H1 (cell line): ENCODE measurements at regions not wholly inside any gene's neighbourhood (a gene's known extent, or its start where the extent isn't known, plus 50 kb on each side); places are given as distances from the start of the nearest gene placed in this dataset.

ENCODE experiments used
- CTCF ChIA-PET: fragments of 300-600 bp; sonication (Branson Sonifier 250); formaldehyde crosslinking; loops from one replicate; lab custom pipeline; 2021; ENCODE audit not compliant: partially characterized antibody; lab: Charles Lee
- POLR2A ChIA-PET: fragments of 300-600 bp; sonication (Branson Sonifier 250); formaldehyde crosslinking; loops from one replicate; lab custom pipeline; 2021; ENCODE audit warnings: inconsistent platforms; ENCODE audit not compliant: partially characterized antibody; lab: Charles Lee
- DNase-seq, 2 experiments: peaks; one replicate each; pipeline versions ENCODE4 v3.0.0 to v3.0.0-alpha.2; 2010 to 2022; ENCODE audit warnings: low spot score in 2 of 2, low read depth in 1 of 2, mixed read lengths in 1 of 2
- FAIRE-seq: peaks from 2 replicates; lab custom pipeline; 2011; peaks lifted over from hg19 to GRCh38; lab: Jason Lieb, UNC
- H2AFZ ChIP-seq: 2 replicates; pipeline ENCODE4 v1.8.1; 2012; ENCODE audit warnings: low read length, inconsistent platforms
- H2AK5ac ChIP-seq: 2 replicates; pipeline ENCODE4 v1.6.1; 2013; ENCODE audit warnings: low read depth, low read length
- H2BK120ac ChIP-seq: replicated peaks from 2 replicates; pipeline ENCODE3; 2013; ENCODE audit warnings: low read depth, low read length, inconsistent platforms
- H2BK12ac ChIP-seq: 2 replicates; pipeline ENCODE4 v1.6.1; 2013; ENCODE audit warnings: low read depth, low read length
- H2BK15ac ChIP-seq: 2 replicates; pipeline ENCODE4 v1.6.1; 2013; ENCODE audit warnings: low read length
- H2BK20ac ChIP-seq: 2 replicates; pipeline ENCODE4 v1.6.1; 2013; ENCODE audit warnings: low read length
- H2BK5ac ChIP-seq: 2 replicates; pipeline ENCODE4 v1.6.1; 2013; ENCODE audit warnings: low read depth, low read length
- H3K14ac ChIP-seq: 2 replicates; pipeline ENCODE4 v1.6.1; 2013; ENCODE audit warnings: inconsistent platforms; ENCODE audit not compliant: insufficient read length
- H3K18ac ChIP-seq: 2 replicates; pipeline ENCODE4 v1.6.1; 2013; ENCODE audit warnings: low read length; ENCODE audit errors: extremely low read depth
- H3K23ac ChIP-seq: 2 replicates; pipeline ENCODE4 v1.6.1; 2013; ENCODE audit warnings: inconsistent platforms; ENCODE audit not compliant: insufficient read length
- H3K23me2 ChIP-seq: 2 replicates; pipeline ENCODE4 v1.6.1; 2013; ENCODE audit warnings: low read depth, low read length
- H3K27ac ChIP-seq: 2 replicates; pipeline ENCODE4 v1.6.1; 2011; ENCODE audit warnings: low read depth, low read length, inconsistent platforms
- H3K27me3 ChIP-seq, 4 experiments: replicated peaks in 1 of 4; 1 replicate in 1 of 4; 2 replicates in 3 of 4; pipeline versions ENCODE4 v1.6.1 to v1.8.1; 2011 to 2013; ENCODE audit warnings: low read length in 3 of 4, mild to moderate bottlenecking in 3 of 4, inconsistent platforms in 2 of 4, mixed read lengths in 2 of 4, moderate library complexity in 1 of 4; ENCODE audit not compliant: control insufficient read depth in 3 of 4, insufficient read depth in 3 of 4; ENCODE audit errors: extremely low read depth in 1 of 4
- H3K36me3 ChIP-seq, 4 experiments: 2 replicates each; pipeline versions ENCODE4 v1.6.1 to v1.8.1; 2011 to 2013; ENCODE audit warnings: mild to moderate bottlenecking in 4 of 4, low read length in 3 of 4, moderate library complexity in 2 of 4, control low read depth in 1 of 4, inconsistent platforms in 1 of 4; ENCODE audit not compliant: insufficient read depth in 4 of 4, control insufficient read depth in 2 of 4
- H3K4ac ChIP-seq: replicated peaks from 2 replicates; pipeline ENCODE3; 2013; ENCODE audit warnings: low read length, low read depth, mixed read lengths, inconsistent platforms; ENCODE audit not compliant: insufficient read length
- H3K4me1 ChIP-seq, 4 experiments: replicated peaks in 1 of 4; 1 replicate in 1 of 4; 2 replicates in 3 of 4; pipeline versions ENCODE4 v1.6.1 to v1.8.1; 2011 to 2013; ENCODE audit warnings: low read length in 3 of 4, inconsistent platforms in 2 of 4, mixed read lengths in 1 of 4; ENCODE audit not compliant: insufficient read depth in 4 of 4, control insufficient read depth in 3 of 4
- H3K4me2 ChIP-seq, 2 experiments: 2 replicates each; pipeline versions ENCODE4 v1.6.1 to v1.8.1; 2011 to 2013; ENCODE audit warnings: low read depth in 2 of 2, low read length in 2 of 2, control low read depth in 1 of 2, inconsistent platforms in 1 of 2, mild to moderate bottlenecking in 1 of 2; ENCODE audit not compliant: insufficient read depth in 1 of 2
- H3K4me3 ChIP-seq, 4 experiments: fragments of 200-600, 300-600 bp in 1 of 4; sonication (generic), shearing (Covaris generic), sonication (Bioruptor Twin) in 1 of 4; 2 replicates each; pipeline versions ENCODE4 v1.5.1 to v1.8.1; 2011 to 2016; ENCODE audit warnings: low read length in 4 of 4, low read depth in 3 of 4, control low read depth in 2 of 4, inconsistent platforms in 2 of 4, mild to moderate bottlenecking in 2 of 4, mixed read lengths in 1 of 4, moderate library complexity in 1 of 4; ENCODE audit not compliant: insufficient read depth in 2 of 4; ENCODE audit errors: extremely low read depth in 1 of 4
- H3K56ac ChIP-seq: replicated peaks from 2 replicates; pipeline ENCODE3; 2013; ENCODE audit warnings: low read depth, mild to moderate bottlenecking, mixed read lengths, low read length, inconsistent platforms; ENCODE audit not compliant: insufficient read length
- H3K79me1 ChIP-seq: 2 replicates; pipeline ENCODE4 v1.6.1; 2013; ENCODE audit warnings: low read depth, low read length, control low read depth
- H3K79me2 ChIP-seq, 2 experiments: 2 replicates each; pipeline versions ENCODE4 v1.6.1 to v1.8.1; 2012 to 2013; ENCODE audit warnings: low read length in 2 of 2, mild to moderate bottlenecking in 2 of 2, inconsistent platforms in 1 of 2; ENCODE audit not compliant: insufficient read depth in 2 of 2, control insufficient read depth in 1 of 2
- H3K9ac ChIP-seq, 4 experiments: replicated peaks in 1 of 4; 1 replicate in 1 of 4; 2 replicates in 3 of 4; pipeline versions ENCODE4 v1.6.1 to v1.8.1; 2011 to 2013; ENCODE audit warnings: low read depth in 3 of 4, low read length in 3 of 4, control low read depth in 2 of 4, mild to moderate bottlenecking in 2 of 4, moderate library complexity in 2 of 4, inconsistent platforms in 1 of 4; ENCODE audit errors: extremely low read depth in 1 of 4
- H3K9me3 ChIP-seq, 2 experiments: 2 replicates each; pipeline versions ENCODE4 v1.6.1 to v1.8.1; 2012 to 2013; ENCODE audit warnings: mild to moderate bottlenecking in 2 of 2, moderate library complexity in 2 of 2, control low read depth in 1 of 2, inconsistent platforms in 1 of 2, low read depth in 1 of 2, low read length in 1 of 2, mixed read lengths in 1 of 2; ENCODE audit not compliant: insufficient read depth in 2 of 2
- H4K20me1 ChIP-seq, 2 experiments: replicated peaks in 1 of 2; 2 replicates each; pipeline versions ENCODE3 to v1.8.1; 2011 to 2013; ENCODE audit warnings: inconsistent platforms in 2 of 2, low read length in 2 of 2, mild to moderate bottlenecking in 1 of 2; ENCODE audit not compliant: insufficient read depth in 2 of 2, control insufficient read depth in 1 of 2
- H4K5ac ChIP-seq: 2 replicates; pipeline ENCODE4 v1.6.1; 2013; ENCODE audit warnings: low read length, low read depth, mixed read lengths, inconsistent platforms; ENCODE audit not compliant: insufficient read length
- H4K8ac ChIP-seq: 2 replicates; pipeline ENCODE4 v1.8.0; 2013; ENCODE audit warnings: mild to moderate bottlenecking, moderate library complexity, low read length, inconsistent platforms; ENCODE audit not compliant: insufficient read depth; ENCODE audit errors: extremely low read depth
- H4K91ac ChIP-seq: replicated peaks from 2 replicates; pipeline ENCODE3; 2013; ENCODE audit warnings: low read length, mixed read lengths, inconsistent platforms; ENCODE audit not compliant: insufficient read length
- CHD2 ChIP-seq: IDR thresholded peaks from 2 replicates; pipeline ENCODE4 v1.6.1; 2012; ENCODE audit warnings: low read length, improper control_type of control experiment
- HDAC2 ChIP-seq, 2 experiments: fragments of 300-600 bp in 1 of 2; sonication (generic) in 1 of 2; IDR thresholded peaks; 2 replicates each; pipeline ENCODE4 v1.6.1; 2011 to 2012; ENCODE audit warnings: low read depth in 2 of 2, low read length in 2 of 2, mild to moderate bottlenecking in 2 of 2, moderate library complexity in 2 of 2, borderline replicate concordance in 1 of 2, inconsistent platforms in 1 of 2
- KDM1A ChIP-seq: fragments of 200-600, 300-600 bp; sonication (generic); IDR thresholded peaks from 2 replicates; pipeline ENCODE4 v1.7.1; 2016; ENCODE audit warnings: mild to moderate bottlenecking, low read length, borderline replicate concordance
- TAF1 ChIP-seq: IDR thresholded peaks from 2 replicates; pipeline ENCODE4 v1.6.1; 2011; ENCODE audit warnings: mild to moderate bottlenecking, low read depth, low read length
- ZNF274 ChIP-seq: IDR thresholded peaks from 2 replicates; pipeline ENCODE4 v1.7.0; 2012; ENCODE audit warnings: low read length, borderline replicate concordance; ENCODE audit errors: extremely low read depth
- WGBS, 2 experiments: shearing (Covaris generic) in 1 of 2; methylation state at CpG; one replicate each; pipeline versions ENCODE4 v1.1.6 to v1.1.7; 2013 to 2015; ENCODE audit warnings: low lambda C conversion rate in 2 of 2, mixed read lengths in 2 of 2, inconsistent platforms in 1 of 2, low coverage in 1 of 2, missing lambda C conversion rate in 1 of 2; ENCODE audit not compliant: insufficient replicate concordance in 2 of 2, insufficient coverage in 1 of 2, insufficient read length in 1 of 2; ENCODE audit errors: extremely low coverage in 1 of 2, missing lambda C conversion rate in 1 of 2; 5-methylcytosine and 5-hydroxymethylcytosine counted together

DNA sequence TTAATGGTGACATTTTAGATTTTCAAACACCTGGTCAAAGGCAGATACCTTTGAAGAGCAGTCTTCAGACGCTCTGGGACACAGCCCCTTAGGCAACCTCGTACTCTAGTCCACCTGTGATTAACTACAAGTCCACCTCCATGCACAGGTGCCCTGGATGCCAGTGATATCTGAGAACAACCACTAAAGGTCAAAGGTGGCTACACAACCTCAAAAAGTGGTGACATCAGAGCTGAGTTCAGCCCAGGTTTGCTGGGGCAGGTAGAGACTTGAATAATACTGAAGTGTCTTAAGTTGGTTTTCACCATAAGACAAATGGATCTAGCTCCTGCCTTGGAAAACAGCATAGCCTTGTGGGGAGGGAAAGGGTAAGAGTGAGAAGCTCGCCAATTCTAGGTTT, 143.4 kb upstream of the ADO start:
- FAIRE-seq = no peak
- H3K9ac ChIP-seq = no peak overlapping the region
- ChIA-PET CTCF (no interaction called here), POLR2A (interaction anchor here (0.9 kb wide), 1 partner anchor 14 kb away, joined by 3 read pairs; no protein-coding TSS in a partner anchor)
- no peak overlapping the region for H3K56ac ChIP-seq
- no peak overlapping the region for H4K91ac ChIP-seq
- no peak overlapping the region for H4K5ac ChIP-seq
- H3K79me2 ChIP-seq = no peaks in the 10 kb centered on the region
- H2BK5ac ChIP-seq = no peak overlapping the region
- H3K4me2 ChIP-seq = no peak overlapping the region
- H3K23me2 ChIP-seq = no peaks in the 10 kb centered on the region
- H3K9me3 ChIP-seq = peaks cover 7 to 15% of the 10 kb centered on the region in 2 experiments; a peak in 2 of 4 replicates
- no peaks in the 10 kb centered on the region for H3K4me1 ChIP-seq
- H3K4me3 ChIP-seq = no peak overlapping the region
- H2BK120ac ChIP-seq = no peak overlapping the region
- H2BK20ac ChIP-seq = no peak overlapping the region
- no peaks in the 10 kb centered on the region for H3K36me3 ChIP-seq
- no peak overlapping the region for H3K4ac ChIP-seq
- no peak overlapping the region for H3K27ac ChIP-seq
- H4K20me1 ChIP-seq = no peaks in the 10 kb centered on the region
- no peak for DNase-seq
- H3K79me1 ChIP-seq = no peaks in the 10 kb centered on the region
- H2BK12ac ChIP-seq = no peak overlapping the region
- no peak overlapping the region for H3K23ac ChIP-seq
- H2AFZ ChIP-seq = no peak overlapping the region
- no peak overlapping the region for H3K14ac ChIP-seq
- WGBS, 2 experiments = 92% methylated on average over 3 of the region's 3 CpGs; no CpG with 5 or more reads in 1 of the 2 experiments
- H3K18ac ChIP-seq = no peak overlapping the region
- no peak overlapping the region for H4K8ac ChIP-seq
- no peaks in the 10 kb centered on the region for H3K27me3 ChIP-seq
- H2BK15ac ChIP-seq = no peak overlapping the region
- no peak overlapping the region for H2AK5ac ChIP-seq
- TF ChIP-seq KDM1A = no peak
- no peak for TF ChIP-seq CHD2
- TF ChIP-seq TAF1 = no peak
- TF ChIP-seq HDAC2 (IDR thresholded peaks at IDR 0.05; ENCODE audit: borderline replicate concordance in 1 of 2, low read depth in 2 of 2, low read length in 2 of 2) = no peak
- TF ChIP-seq ZNF274 = no peak
